IMR-90 (cell line): ENCODE measurements at regions not wholly inside any gene's neighbourhood (a gene's known extent, or its start where the extent isn't known, plus 50 kb on each side); places are given as distances from the start of the nearest gene placed in this dataset.

Source experiments
- ATAC-seq: fragments of 200-7000 bp; cut with Tn5 transposase; 2 replicates; pipeline ENCODE4 v1.9.1; 2020; ENCODE audit warnings: low read depth, mild to moderate bottlenecking, moderate library complexity
- BruUV-seq: library from RNA; stranded (reverse); fragments of 400-500 nt; replicated peaks from 2 replicates; lab custom pipeline; 2021; lab: Mats Ljungman, UMichigan
- CTCF ChIA-PET: fragments of 300-600 bp; formaldehyde crosslinking; extraction: SDS; loops from one replicate; lab custom pipeline; 2021; ENCODE audit warnings: antibody characterized with exemption; lab: Yijun Ruan, JAX
- POLR2A ChIA-PET: fragments of 300-600 bp; sonication (Branson Sonifier 250); formaldehyde crosslinking; loops from one replicate; lab custom pipeline; 2022; ENCODE audit warnings: antibody characterized with exemption; ENCODE audit not compliant: unreplicated experiment; lab: Charles Lee
- DNase-seq: peaks from one replicate; pipeline ENCODE4 v3.0.0; 2013
- H2AFZ ChIP-seq: replicated peaks from 2 replicates; pipeline ENCODE3; 2013; ENCODE audit warnings: low read length, mild to moderate bottlenecking; ENCODE audit not compliant: poor library complexity
- H2AK5ac ChIP-seq: 2 replicates; pipeline ENCODE4 v1.6.1; 2013; ENCODE audit warnings: low read depth, low read length, inconsistent platforms
- H2AK9ac ChIP-seq: replicated peaks from 2 replicates; pipeline ENCODE3; 2013; ENCODE audit warnings: mild to moderate bottlenecking, low read depth, low read length, moderate library complexity; ENCODE audit not compliant: poor library complexity
- H2BK120ac ChIP-seq: 2 replicates; pipeline ENCODE4 v1.6.1; 2013; ENCODE audit warnings: low read depth, low read length, inconsistent platforms
- H2BK15ac ChIP-seq: 3 replicates; pipeline ENCODE4 v1.6.1; 2013; ENCODE audit warnings: low read depth, low read length, inconsistent platforms
- H2BK20ac ChIP-seq: 2 replicates; pipeline ENCODE4 v1.6.1; 2013; ENCODE audit warnings: low read depth, mild to moderate bottlenecking, inconsistent platforms, low read length, moderate library complexity
- H2BK5ac ChIP-seq: 2 replicates; pipeline ENCODE4 v1.6.1; 2013; ENCODE audit warnings: mild to moderate bottlenecking, low read depth, low read length, inconsistent platforms; ENCODE audit not compliant: poor library complexity, severe bottlenecking
- H3K14ac ChIP-seq: replicated peaks from 2 replicates; pipeline ENCODE4 v1.6.1; 2013; ENCODE audit warnings: low read depth, low read length, inconsistent platforms
- H3K18ac ChIP-seq: 2 replicates; pipeline ENCODE4 v1.6.1; 2013; ENCODE audit warnings: low read depth, low read length, control low read depth
- H3K23ac ChIP-seq: 2 replicates; pipeline ENCODE4 v1.6.1; 2013; ENCODE audit warnings: low read depth, low read length, inconsistent platforms
- H3K27ac ChIP-seq: 2 replicates; pipeline ENCODE4 v1.5.1; 2013; ENCODE audit warnings: mild to moderate bottlenecking, control low read depth, low read length; ENCODE audit not compliant: insufficient read depth
- H3K27me3 ChIP-seq: 2 replicates; pipeline ENCODE4 v1.6.1; 2013; ENCODE audit warnings: low read length; ENCODE audit not compliant: control insufficient read depth, insufficient read depth
- H3K36me3 ChIP-seq: 2 replicates; pipeline ENCODE4 v1.6.1; 2013; ENCODE audit warnings: low read length, mixed read lengths; ENCODE audit not compliant: control insufficient read depth, insufficient read depth
- H3K4ac ChIP-seq: 2 replicates; pipeline ENCODE4 v1.6.1; 2013; ENCODE audit warnings: low read depth, low read length, inconsistent platforms
- H3K4me1 ChIP-seq: 2 replicates; pipeline ENCODE4 v1.6.1; 2013; ENCODE audit warnings: low read length, mixed read lengths; ENCODE audit not compliant: control insufficient read depth, insufficient read depth
- H3K4me2 ChIP-seq: 2 replicates; pipeline ENCODE4 v1.6.1; 2013; ENCODE audit warnings: low read depth, mild to moderate bottlenecking, control low read depth, low read length, moderate library complexity
- H3K4me3 ChIP-seq: 2 replicates; pipeline ENCODE4 v1.5.1; 2013; ENCODE audit warnings: low read depth, mild to moderate bottlenecking, control low read depth, low read length, moderate library complexity; ENCODE audit not compliant: insufficient read depth
- H3K56ac ChIP-seq: 2 replicates; pipeline ENCODE4 v1.6.1; 2013; ENCODE audit warnings: low read length, inconsistent platforms; ENCODE audit not compliant: insufficient read depth; ENCODE audit errors: extremely low read depth
- H3K79me1 ChIP-seq, 2 experiments: 2 replicates each; pipeline ENCODE4 v1.6.1; 2013; ENCODE audit warnings: low read length in 2 of 2, inconsistent platforms in 1 of 2, low read depth in 1 of 2
- H3K9ac ChIP-seq: 2 replicates; pipeline ENCODE4 v1.6.1; 2013; ENCODE audit warnings: low read depth, low read length, control low read depth
- H3K9me1 ChIP-seq: 2 replicates; pipeline ENCODE4 v1.6.1; 2013; ENCODE audit warnings: low read length, inconsistent platforms; ENCODE audit not compliant: insufficient read depth
- H3K9me3 ChIP-seq: 2 replicates; pipeline ENCODE4 v1.6.1; 2013; ENCODE audit warnings: low read length; ENCODE audit not compliant: control insufficient read depth, insufficient read depth
- H4K20me1 ChIP-seq: 2 replicates; pipeline ENCODE4 v1.6.1; 2013; ENCODE audit warnings: low read length, inconsistent platforms; ENCODE audit not compliant: insufficient read depth
- H4K5ac ChIP-seq: 2 replicates; pipeline ENCODE4 v1.6.1; 2013; ENCODE audit warnings: mild to moderate bottlenecking, low read depth, low read length, control low read depth
- H4K8ac ChIP-seq, 2 experiments: 2 replicates each; pipeline ENCODE4 v1.6.1; 2013; ENCODE audit warnings: low read depth in 2 of 2, low read length in 2 of 2, control low read depth in 1 of 2, inconsistent platforms in 1 of 2
- H4K91ac ChIP-seq: 2 replicates; pipeline ENCODE4 v1.6.1; 2013; ENCODE audit warnings: low read depth, low read length, inconsistent platforms; ENCODE audit not compliant: insufficient read depth
- MAZ ChIP-seq: IDR thresholded peaks from 2 replicates; pipeline ENCODE4 v1.6.1; 2012; ENCODE audit warnings: low read depth, mild to moderate bottlenecking, low read length, improper control_type of control experiment, moderate library complexity, borderline replicate concordance
- NFE2L2 ChIP-seq: fragments of 150-350 bp; IDR thresholded peaks from 2 replicates; pipeline ENCODE4 v1.6.1; 2016; ENCODE audit warnings: low read depth, mild to moderate bottlenecking, low read length
- WGBS, 2 experiments: methylation state at CpG; one replicate each; pipeline versions ENCODE4 v1.1.5 to v1.1.7; 2013; ENCODE audit warnings: missing lambda C conversion rate in 2 of 2; ENCODE audit not compliant: insufficient read length in 1 of 2; ENCODE audit errors: extremely low coverage in 2 of 2; 5-methylcytosine and 5-hydroxymethylcytosine counted together
- dilution Hi-C: fragments of 300-500 bp; cut with HindIII; formaldehyde crosslinking; loops from one replicate; pipeline ENCODE4 v1.14.3; 2018; ENCODE audit warnings: low sequenced_read_pairs; ENCODE audit not compliant: unreplicated experiment
- in situ Hi-C: fragments of 300-500 bp; cut with MboI; formaldehyde crosslinking; loops from 3 replicates; pipeline ENCODE4 v1.14.3; 2019; ENCODE audit warnings: low sequenced_read_pairs, inconsistent platforms, mixed read lengths
- intact Hi-C: fragments of 100-400 bp; cut with micrococcal nuclease; formaldehyde crosslinking; loops from 2 replicates; pipeline ENCODE4 v1.10.0; 2022
- TF ChIP-seq, protein P1 (sequence below): fragments of 150-350 bp; IDR thresholded peaks from 2 replicates; pipeline ENCODE4 v1.6.1; 2017; ENCODE audit warnings: mild to moderate bottlenecking, antibody characterized with exemption, low read length, low read depth

DNA sequence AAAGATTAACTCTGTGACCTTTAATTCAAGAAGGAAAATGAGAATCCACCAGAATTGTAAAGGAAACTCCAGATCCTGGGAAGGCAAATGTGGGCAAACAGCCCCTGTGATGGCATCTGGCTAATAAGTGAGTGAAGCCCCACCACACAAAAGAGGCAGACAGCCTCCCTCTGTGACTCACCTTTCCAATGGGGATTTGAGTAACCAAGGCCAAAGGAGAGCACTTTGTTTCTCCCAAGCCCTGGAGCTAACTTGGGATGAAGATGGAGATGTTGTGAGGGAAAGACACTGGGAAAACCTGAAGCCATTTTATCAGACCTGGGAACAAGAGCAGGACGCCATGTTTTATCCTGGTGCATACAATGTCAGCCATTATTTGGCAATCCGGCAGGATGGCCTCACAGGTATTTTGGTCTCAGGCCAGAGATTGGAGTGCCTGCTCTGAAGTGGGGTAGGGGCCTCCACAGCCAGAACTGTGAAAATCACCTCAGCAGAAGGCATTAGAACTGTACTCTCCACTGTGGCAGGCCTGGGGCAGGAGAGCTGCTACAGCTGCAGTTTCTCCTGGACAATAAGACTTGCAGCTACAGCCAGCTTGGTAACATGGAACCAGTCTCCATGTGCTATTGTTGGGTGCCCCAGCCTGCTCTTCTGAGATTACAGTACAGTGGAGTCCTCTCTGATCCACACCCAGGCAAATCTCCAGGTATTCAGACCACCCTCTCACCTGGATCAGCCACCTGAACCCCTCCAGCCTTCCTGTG, 96.6 kb upstream of the PCED1B start:
- Histone ChIP-seq H3K23ac (peak overlapping the region; percentile 32; the same call in 1 of the 2 replicates), H3K14ac (peak overlapping the region; percentile 52), H2BK120ac (peak overlapping the region; percentile 52), H2BK15ac (peak overlapping the region; percentile 86; the same call in 2 of the 3 replicates), H3K56ac (no peak overlapping the region), H3K9ac (no peak overlapping the region), H3K4me2 (no peak overlapping the region), H3K4me1 (no peaks in the 10 kb centered on the region), H3K9me3 (no peaks in the 10 kb centered on the region), H2AK9ac (peak overlapping the region; percentile 68), H2BK5ac (no peak overlapping the region), H3K36me3 (no peaks in the 10 kb centered on the region), H3K9me1 (peaks cover 7% of the 10 kb centered on the region; the same call in 1 of the 2 replicates), H3K79me1 (0 out of 4 replicates have a peak, but pooled peaks cover 0 to 3% of the 10 kb centered on the region in 2 experiments), H2AFZ (peak overlapping the region; percentile 79), H2BK20ac (peak overlapping the region; percentile 28), H4K91ac (0 out of 2 replicates have a peak overlapping the region, but pooled peaks have one; percentile 24), H4K5ac (no peak overlapping the region), H3K18ac (no peak overlapping the region), H3K27ac (no peak overlapping the region), H4K8ac (peak overlapping the region in 1 of 2 experiments; percentile 15; a peak in 1 of 4 replicates), H3K27me3 (no peaks in the 10 kb centered on the region), H3K4me3 (no peak overlapping the region), H3K4ac (peak overlapping the region; percentile 32; the same call in 1 of the 2 replicates), H4K20me1 (no peaks in the 10 kb centered on the region), H2AK5ac (peak overlapping the region; percentile 52)
- BruUV-seq = no TSS peak
- CTCF ChIA-PET = interaction anchor here (0.6 to 3.3 kb wide), 6 partner anchors 12 to 367 kb away, joined by 3 to 23 read pairs (median 4); no protein-coding TSS in a partner anchor
- ATAC-seq (no peak), DNase-seq (no peak)
- intact Hi-C loops = loop anchor here (5.0 kb wide), 1 partner anchor 611 kb away; the partner anchor contains the start of gene SLC38A2
- in situ Hi-C loops = no loop called here
- TF ChIP-seq MAZ = no peak
- no peak for TF ChIP-seq NFE2L2
- TF ChIP-seq, protein P1, sequence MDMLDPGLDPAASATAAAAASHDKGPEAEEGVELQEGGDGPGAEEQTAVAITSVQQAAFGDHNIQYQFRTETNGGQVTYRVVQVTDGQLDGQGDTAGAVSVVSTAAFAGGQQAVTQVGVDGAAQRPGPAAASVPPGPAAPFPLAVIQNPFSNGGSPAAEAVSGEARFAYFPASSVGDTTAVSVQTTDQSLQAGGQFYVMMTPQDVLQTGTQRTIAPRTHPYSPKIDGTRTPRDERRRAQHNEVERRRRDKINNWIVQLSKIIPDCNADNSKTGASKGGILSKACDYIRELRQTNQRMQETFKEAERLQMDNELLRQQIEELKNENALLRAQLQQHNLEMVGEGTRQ = no peak
- 83% methylated on average over 2 of the region's 2 CpGs; no CpG with 5 or more reads in 1 of the 2 experiments for WGBS, 2 experiments
- dilution Hi-C loops = no loop called here
- POLR2A ChIA-PET = no interaction called here
